ENCODE measurements at regions not wholly inside any gene's neighbourhood (a gene's known extent, or its start where the extent isn't known, plus 50 kb on each side); places are given as distances from the start of the nearest gene placed in this dataset.

DNA sequence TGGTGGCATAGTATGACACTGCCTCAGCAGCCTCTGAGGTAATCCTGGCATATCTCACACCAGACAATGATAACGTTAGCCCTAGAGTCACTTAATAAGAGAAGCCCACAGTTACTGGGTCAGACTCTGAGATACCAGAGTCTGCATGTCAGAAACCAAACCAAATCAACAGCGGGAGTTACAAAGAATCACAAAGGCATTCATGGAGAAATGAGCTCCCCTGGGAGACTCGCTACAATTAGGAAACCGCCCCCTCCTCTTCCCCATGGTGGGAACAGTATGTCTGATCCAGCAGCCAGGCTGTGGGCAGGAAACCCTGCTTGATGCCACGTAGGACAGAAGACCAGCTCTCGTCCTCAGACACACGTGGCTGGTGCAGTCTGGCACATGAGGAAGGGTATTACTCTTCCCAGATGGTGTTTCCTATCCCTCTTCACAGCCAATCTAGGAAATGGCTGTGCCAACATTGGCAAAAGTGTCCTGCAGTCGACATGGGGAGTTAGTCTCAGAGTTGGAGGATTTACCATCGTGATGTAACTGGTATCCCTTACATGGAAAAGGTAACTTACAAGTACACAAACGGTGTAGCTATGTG is 485.4 kb downstream of the ZNF608 start (continued):
- TF ChIP-seq TSHZ1 (CRISPR knock-in tag; IDR thresholded peaks at IDR 0.05) (no peak), DPF2 (IDR thresholded peaks at IDR 0.05) (no peak), NUFIP1 (IDR thresholded peaks at IDR 0.05; ENCODE audit: partially characterized antibody) (no peak), PYGO2 (tag; IDR thresholded peaks at IDR 0.05) (no peak), ZKSCAN8 (CRISPR knock-in tag; IDR thresholded peaks at IDR 0.05) (no peak), TSC22D4 (tag; IDR thresholded peaks at IDR 0.05) (no peak), PCBP2 (IDR thresholded peaks at IDR 0.05; ENCODE audit: low read depth, low read length, poor library complexity, severe bottlenecking) (no peak), HEY1 (CRISPR knock-in tag; IDR thresholded peaks at IDR 0.05; ENCODE audit: borderline replicate concordance) (no peak)
- TF ChIP-seq, protein P1, sequence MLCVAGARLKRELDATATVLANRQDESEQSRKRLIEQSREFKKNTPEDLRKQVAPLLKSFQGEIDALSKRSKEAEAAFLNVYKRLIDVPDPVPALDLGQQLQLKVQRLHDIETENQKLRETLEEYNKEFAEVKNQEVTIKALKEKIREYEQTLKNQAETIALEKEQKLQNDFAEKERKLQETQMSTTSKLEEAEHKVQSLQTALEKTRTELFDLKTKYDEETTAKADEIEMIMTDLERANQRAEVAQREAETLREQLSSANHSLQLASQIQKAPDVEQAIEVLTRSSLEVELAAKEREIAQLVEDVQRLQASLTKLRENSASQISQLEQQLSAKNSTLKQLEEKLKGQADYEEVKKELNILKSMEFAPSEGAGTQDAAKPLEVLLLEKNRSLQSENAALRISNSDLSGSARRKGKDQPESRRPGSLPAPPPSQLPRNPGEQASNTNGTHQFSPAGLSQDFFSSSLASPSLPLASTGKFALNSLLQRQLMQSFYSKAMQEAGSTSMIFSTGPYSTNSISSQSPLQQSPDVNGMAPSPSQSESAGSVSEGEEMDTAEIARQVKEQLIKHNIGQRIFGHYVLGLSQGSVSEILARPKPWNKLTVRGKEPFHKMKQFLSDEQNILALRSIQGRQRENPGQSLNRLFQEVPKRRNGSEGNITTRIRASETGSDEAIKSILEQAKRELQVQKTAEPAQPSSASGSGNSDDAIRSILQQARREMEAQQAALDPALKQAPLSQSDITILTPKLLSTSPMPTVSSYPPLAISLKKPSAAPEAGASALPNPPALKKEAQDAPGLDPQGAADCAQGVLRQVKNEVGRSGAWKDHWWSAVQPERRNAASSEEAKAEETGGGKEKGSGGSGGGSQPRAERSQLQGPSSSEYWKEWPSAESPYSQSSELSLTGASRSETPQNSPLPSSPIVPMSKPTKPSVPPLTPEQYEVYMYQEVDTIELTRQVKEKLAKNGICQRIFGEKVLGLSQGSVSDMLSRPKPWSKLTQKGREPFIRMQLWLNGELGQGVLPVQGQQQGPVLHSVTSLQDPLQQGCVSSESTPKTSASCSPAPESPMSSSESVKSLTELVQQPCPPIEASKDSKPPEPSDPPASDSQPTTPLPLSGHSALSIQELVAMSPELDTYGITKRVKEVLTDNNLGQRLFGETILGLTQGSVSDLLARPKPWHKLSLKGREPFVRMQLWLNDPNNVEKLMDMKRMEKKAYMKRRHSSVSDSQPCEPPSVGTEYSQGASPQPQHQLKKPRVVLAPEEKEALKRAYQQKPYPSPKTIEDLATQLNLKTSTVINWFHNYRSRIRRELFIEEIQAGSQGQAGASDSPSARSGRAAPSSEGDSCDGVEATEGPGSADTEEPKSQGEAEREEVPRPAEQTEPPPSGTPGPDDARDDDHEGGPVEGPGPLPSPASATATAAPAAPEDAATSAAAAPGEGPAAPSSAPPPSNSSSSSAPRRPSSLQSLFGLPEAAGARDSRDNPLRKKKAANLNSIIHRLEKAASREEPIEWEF (CRISPR knock-in tag; IDR thresholded peaks at IDR 0.05) = no peak
- TF ChIP-seq, protein P2, sequence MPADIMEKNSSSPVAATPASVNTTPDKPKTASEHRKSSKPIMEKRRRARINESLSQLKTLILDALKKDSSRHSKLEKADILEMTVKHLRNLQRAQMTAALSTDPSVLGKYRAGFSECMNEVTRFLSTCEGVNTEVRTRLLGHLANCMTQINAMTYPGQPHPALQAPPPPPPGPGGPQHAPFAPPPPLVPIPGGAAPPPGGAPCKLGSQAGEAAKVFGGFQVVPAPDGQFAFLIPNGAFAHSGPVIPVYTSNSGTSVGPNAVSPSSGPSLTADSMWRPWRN (IDR thresholded peaks at IDR 0.05; ENCODE audit: low read depth) = no peak
- TF ChIP-seq, protein P3, sequence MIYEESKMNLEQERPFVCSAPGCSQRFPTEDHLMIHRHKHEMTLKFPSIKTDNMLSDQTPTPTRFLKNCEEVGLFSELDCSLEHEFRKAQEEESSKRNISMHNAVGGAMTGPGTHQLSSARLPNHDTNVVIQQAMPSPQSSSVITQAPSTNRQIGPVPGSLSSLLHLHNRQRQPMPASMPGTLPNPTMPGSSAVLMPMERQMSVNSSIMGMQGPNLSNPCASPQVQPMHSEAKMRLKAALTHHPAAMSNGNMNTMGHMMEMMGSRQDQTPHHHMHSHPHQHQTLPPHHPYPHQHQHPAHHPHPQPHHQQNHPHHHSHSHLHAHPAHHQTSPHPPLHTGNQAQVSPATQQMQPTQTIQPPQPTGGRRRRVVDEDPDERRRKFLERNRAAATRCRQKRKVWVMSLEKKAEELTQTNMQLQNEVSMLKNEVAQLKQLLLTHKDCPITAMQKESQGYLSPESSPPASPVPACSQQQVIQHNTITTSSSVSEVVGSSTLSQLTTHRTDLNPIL (CRISPR knock-in tag; IDR thresholded peaks at IDR 0.05) = no peak

Measured in K562 (cell line).